ENCODE measurements at regions not wholly inside any gene's neighbourhood (a gene's known extent, or its start where the extent isn't known, plus 50 kb on each side); places are given as distances from the start of the nearest gene placed in this dataset.

DNA sequence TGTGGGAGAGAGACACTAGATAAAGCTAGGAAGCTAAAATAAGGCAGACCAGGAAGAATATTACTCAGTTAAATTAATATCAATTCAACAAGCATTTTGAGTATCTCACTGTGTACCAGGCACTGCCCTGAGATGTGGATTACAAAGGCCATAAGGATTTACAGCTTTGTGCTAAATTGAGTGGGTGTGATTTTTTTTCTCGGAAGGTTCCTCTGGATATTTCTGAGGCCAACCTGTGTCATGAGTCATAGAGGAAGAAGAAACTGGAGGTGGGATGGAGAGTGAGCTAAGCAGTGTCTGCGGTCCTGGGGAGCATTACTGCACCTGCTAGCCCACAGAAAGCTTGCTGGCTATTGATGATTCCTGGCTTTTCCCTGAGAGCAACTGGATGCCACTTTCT is 135.2 kb downstream of the RFPL4B start:
- no peak for ATAC-seq
- POLR2A ChIA-PET: no interaction called here
- no peak overlapping the region for H3K27ac ChIP-seq (ENCODE audit: low read length)
- CTCF ChIA-PET: interaction anchor here (0.5 kb wide), 1 partner anchor 54 kb away, joined by 4 read pairs; no protein-coding TSS in a partner anchor
- no peaks in the 10 kb centered on the region for H3K27me3 ChIP-seq (ENCODE audit: control insufficient read depth, insufficient read depth, low read length)
- DNase-seq (ENCODE audit: low read depth, low spot score): no peak
- TF ChIP-seq TCF7L2 (IDR thresholded peaks at IDR 0.05; ENCODE audit: low read depth, low read length) (no peak), SIN3A (IDR thresholded peaks at IDR 0.05; ENCODE audit: borderline replicate concordance, insufficient read depth, low read depth, low read length) (no peak), POLR2AphosphoS5 (IDR thresholded peaks at IDR 0.05; ENCODE audit: low read depth, low read length) (no peak)
- TF ChIP-seq, protein P1, sequence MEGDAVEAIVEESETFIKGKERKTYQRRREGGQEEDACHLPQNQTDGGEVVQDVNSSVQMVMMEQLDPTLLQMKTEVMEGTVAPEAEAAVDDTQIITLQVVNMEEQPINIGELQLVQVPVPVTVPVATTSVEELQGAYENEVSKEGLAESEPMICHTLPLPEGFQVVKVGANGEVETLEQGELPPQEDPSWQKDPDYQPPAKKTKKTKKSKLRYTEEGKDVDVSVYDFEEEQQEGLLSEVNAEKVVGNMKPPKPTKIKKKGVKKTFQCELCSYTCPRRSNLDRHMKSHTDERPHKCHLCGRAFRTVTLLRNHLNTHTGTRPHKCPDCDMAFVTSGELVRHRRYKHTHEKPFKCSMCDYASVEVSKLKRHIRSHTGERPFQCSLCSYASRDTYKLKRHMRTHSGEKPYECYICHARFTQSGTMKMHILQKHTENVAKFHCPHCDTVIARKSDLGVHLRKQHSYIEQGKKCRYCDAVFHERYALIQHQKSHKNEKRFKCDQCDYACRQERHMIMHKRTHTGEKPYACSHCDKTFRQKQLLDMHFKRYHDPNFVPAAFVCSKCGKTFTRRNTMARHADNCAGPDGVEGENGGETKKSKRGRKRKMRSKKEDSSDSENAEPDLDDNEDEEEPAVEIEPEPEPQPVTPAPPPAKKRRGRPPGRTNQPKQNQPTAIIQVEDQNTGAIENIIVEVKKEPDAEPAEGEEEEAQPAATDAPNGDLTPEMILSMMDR (IDR thresholded peaks at IDR 0.05): no peak
- TF ChIP-seq, protein P2, sequence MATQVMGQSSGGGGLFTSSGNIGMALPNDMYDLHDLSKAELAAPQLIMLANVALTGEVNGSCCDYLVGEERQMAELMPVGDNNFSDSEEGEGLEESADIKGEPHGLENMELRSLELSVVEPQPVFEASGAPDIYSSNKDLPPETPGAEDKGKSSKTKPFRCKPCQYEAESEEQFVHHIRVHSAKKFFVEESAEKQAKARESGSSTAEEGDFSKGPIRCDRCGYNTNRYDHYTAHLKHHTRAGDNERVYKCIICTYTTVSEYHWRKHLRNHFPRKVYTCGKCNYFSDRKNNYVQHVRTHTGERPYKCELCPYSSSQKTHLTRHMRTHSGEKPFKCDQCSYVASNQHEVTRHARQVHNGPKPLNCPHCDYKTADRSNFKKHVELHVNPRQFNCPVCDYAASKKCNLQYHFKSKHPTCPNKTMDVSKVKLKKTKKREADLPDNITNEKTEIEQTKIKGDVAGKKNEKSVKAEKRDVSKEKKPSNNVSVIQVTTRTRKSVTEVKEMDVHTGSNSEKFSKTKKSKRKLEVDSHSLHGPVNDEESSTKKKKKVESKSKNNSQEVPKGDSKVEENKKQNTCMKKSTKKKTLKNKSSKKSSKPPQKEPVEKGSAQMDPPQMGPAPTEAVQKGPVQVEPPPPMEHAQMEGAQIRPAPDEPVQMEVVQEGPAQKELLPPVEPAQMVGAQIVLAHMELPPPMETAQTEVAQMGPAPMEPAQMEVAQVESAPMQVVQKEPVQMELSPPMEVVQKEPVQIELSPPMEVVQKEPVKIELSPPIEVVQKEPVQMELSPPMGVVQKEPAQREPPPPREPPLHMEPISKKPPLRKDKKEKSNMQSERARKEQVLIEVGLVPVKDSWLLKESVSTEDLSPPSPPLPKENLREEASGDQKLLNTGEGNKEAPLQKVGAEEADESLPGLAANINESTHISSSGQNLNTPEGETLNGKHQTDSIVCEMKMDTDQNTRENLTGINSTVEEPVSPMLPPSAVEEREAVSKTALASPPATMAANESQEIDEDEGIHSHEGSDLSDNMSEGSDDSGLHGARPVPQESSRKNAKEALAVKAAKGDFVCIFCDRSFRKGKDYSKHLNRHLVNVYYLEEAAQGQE (IDR thresholded peaks at IDR 0.05; ENCODE audit: insufficient read depth in 1 of 2, low read depth in 2 of 2, low read length in 1 of 2): no peak
- no peaks in the 10 kb centered on the region for H3K36me3 ChIP-seq (ENCODE audit: control insufficient read depth, insufficient read depth, low read length)
- no peaks in the 10 kb centered on the region for H3K9me3 ChIP-seq (ENCODE audit: control insufficient read depth, insufficient read depth, low read depth, low read length)
- BruUV-seq (replicated peaks): no TSS peak
- intact Hi-C loops (cut with micrococcal nuclease; ENCODE audit: unreplicated experiment) (no loop called here), in situ Hi-C loops (cut with HindIII; ENCODE audit: low pct_unique_long_range_greater_than_20kb, low sequenced_read_pairs) (no loop called here)
- no peaks in the 10 kb centered on the region; the same call in 1 of the 2 replicates for H3K4me1 ChIP-seq (ENCODE audit: control insufficient read depth, insufficient read depth, low read length)
- H3K4me3 ChIP-seq (ENCODE audit: low read depth in 2 of 2, low read length in 2 of 2): no peak overlapping the region

DNA sequence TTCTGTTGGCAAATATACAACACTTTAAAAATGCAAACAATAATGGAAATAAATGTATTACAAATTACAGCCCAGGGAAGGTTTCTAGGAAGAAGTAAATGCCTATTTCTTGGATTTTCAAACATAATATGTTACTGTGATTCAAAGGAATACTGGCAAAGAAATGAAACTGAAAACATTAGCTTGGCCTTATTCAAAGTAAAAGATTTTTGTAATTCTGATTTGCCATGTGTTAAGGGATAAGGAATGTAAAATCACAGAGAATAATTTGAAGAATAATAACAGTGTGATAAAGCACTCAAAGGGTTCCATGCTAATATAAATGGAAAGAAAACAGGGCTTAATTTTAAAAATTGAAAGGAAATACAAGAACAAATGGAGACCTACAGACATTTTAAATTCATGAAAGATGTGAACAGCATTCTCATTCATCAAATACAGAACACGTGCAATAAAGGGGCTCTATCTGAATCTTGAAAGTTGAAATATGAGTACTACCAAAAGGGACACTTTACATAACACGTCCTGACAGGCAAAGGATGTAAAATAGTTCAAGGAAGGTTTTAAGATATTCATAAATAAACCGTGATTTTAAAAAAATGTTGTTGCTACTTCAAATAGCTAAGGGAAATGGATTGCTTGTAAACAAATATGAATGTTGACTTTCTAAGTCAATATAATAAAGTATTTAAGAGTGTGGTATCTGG is 138.1 kb downstream of the RFPL4B start:
- TF ChIP-seq SIN3A (IDR thresholded peaks at IDR 0.05; ENCODE audit: borderline replicate concordance, insufficient read depth, low read depth, low read length) (no peak), TCF7L2 (IDR thresholded peaks at IDR 0.05; ENCODE audit: low read depth, low read length) (no peak), POLR2AphosphoS5 (IDR thresholded peaks at IDR 0.05; ENCODE audit: low read depth, low read length) (no peak)
- TF ChIP-seq, protein P1 (IDR thresholded peaks at IDR 0.05): no peak
- TF ChIP-seq, protein P2 (IDR thresholded peaks at IDR 0.05; ENCODE audit: insufficient read depth in 1 of 2, low read depth in 2 of 2, low read length in 1 of 2): no peak
- POLR2A ChIA-PET: no interaction called here
- in situ Hi-C loops (cut with HindIII; ENCODE audit: low pct_unique_long_range_greater_than_20kb, low sequenced_read_pairs): no loop called here
- H3K9me3 ChIP-seq (ENCODE audit: control insufficient read depth, insufficient read depth, low read depth, low read length): no peaks in the 10 kb centered on the region
- no peaks in the 10 kb centered on the region for H3K36me3 ChIP-seq (ENCODE audit: control insufficient read depth, insufficient read depth, low read length)
- DNase-seq (ENCODE audit: low read depth, low spot score) (no peak), ATAC-seq (no peak)
- no peaks in the 10 kb centered on the region for H3K27me3 ChIP-seq (ENCODE audit: control insufficient read depth, insufficient read depth, low read length)
- no peak overlapping the region for H3K27ac ChIP-seq (ENCODE audit: low read length)
- no peak overlapping the region for H3K4me3 ChIP-seq (ENCODE audit: low read depth in 2 of 2, low read length in 2 of 2)
- CTCF ChIA-PET: no interaction called here
- BruUV-seq (replicated peaks): no TSS peak
- H3K4me1 ChIP-seq (ENCODE audit: control insufficient read depth, insufficient read depth, low read length): no peaks in the 10 kb centered on the region; the same call in 1 of the 2 replicates
- intact Hi-C loops (cut with micrococcal nuclease; ENCODE audit: unreplicated experiment): no loop called here
